A673 (cell line): ENCODE measurements at regions not wholly inside any gene's neighbourhood (a gene's known extent, or its start where the extent isn't known, plus 50 kb on each side); places are given as distances from the start of the nearest gene placed in this dataset.

Source experiments
- CTCF ChIP-seq: fragments of 300-800, 200-600 bp; sonication (generic); conservative IDR thresholded peaks from 2 replicates; pipeline ENCODE4 v1.5.1; 2017; ENCODE audit warnings: low read depth, mild to moderate bottlenecking, antibody characterized with exemption, low read length, moderate library complexity, mixed read lengths
- EZH2 ChIP-seq: fragments of 200-600 bp; sonication (generic); IDR thresholded peaks from 2 replicates; pipeline ENCODE4 v1.6.1; 2017; ENCODE audit warnings: borderline replicate concordance, low read depth, mild to moderate bottlenecking, mixed read lengths, antibody characterized with exemption, low read length; ENCODE audit not compliant: poor library complexity, severe bottlenecking

GRCh38 chr11:38153985-38154384 is 1555.9 kb upstream of the RAG2 start:
- no peak for TF ChIP-seq CTCF
- TF ChIP-seq EZH2 = no peak
